ENCODE measurements at regions not wholly inside any gene's neighbourhood (a gene's known extent, or its start where the extent isn't known, plus 50 kb on each side); places are given as distances from the start of the nearest gene placed in this dataset.

DNA sequence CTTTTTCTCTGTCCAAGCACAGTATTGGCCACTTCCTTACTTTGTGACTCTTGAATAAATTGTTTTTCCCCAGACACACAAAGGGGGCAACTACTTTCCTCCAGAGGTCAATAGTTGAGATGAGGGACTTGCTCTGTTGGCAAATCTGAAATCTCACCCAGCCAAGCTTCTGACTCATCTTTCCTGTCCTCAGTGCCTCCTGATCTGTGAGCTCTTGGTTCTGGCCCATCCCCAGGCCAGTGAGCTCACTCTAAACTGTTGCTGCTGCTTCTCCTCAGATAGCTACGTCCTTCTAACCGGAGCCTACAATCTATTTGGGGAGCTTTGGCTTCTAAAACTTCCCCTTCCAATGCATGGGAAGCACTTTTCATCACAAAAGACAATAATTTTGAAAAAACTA is 50.0 kb upstream of the NMD3 start:
- ATAC-seq = peak; percentile 92
- TF ChIP-seq ARNTL (CRISPR knock-in tag; IDR thresholded peaks at IDR 0.05; ENCODE audit: borderline replicate concordance, low read depth) = no peak
- no peak for TF ChIP-seq ISL1 (CRISPR knock-in tag; IDR thresholded peaks at IDR 0.05)
- TF ChIP-seq, protein P1, sequence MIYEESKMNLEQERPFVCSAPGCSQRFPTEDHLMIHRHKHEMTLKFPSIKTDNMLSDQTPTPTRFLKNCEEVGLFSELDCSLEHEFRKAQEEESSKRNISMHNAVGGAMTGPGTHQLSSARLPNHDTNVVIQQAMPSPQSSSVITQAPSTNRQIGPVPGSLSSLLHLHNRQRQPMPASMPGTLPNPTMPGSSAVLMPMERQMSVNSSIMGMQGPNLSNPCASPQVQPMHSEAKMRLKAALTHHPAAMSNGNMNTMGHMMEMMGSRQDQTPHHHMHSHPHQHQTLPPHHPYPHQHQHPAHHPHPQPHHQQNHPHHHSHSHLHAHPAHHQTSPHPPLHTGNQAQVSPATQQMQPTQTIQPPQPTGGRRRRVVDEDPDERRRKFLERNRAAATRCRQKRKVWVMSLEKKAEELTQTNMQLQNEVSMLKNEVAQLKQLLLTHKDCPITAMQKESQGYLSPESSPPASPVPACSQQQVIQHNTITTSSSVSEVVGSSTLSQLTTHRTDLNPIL (CRISPR knock-in tag; IDR thresholded peaks at IDR 0.05; ENCODE audit: low read depth) = no peak
- TF ChIP-seq TOX (CRISPR knock-in tag; IDR thresholded peaks at IDR 0.05; ENCODE audit: borderline replicate concordance) = no peak
- TF ChIP-seq RARB (CRISPR knock-in tag; IDR thresholded peaks at IDR 0.05) = no peak
- TF ChIP-seq ZNF8 (CRISPR knock-in tag; IDR thresholded peaks at IDR 0.05) = no peak
- TF ChIP-seq PPARA (CRISPR knock-in tag; IDR thresholded peaks at IDR 0.05; ENCODE audit: borderline replicate concordance) = no peak
- TF ChIP-seq ZFP3 (CRISPR knock-in tag; IDR thresholded peaks at IDR 0.05) = no peak
- TF ChIP-seq OSR1 (CRISPR knock-in tag; IDR thresholded peaks at IDR 0.05) = no peak
- TF ChIP-seq TCF4 (CRISPR knock-in tag; IDR thresholded peaks at IDR 0.05; ENCODE audit: borderline replicate concordance) = no peak
- no peak for TF ChIP-seq SNAI2 (CRISPR knock-in tag; IDR thresholded peaks at IDR 0.05)

Measured in SK-N-SH treated with all-trans-retinoic acid at 6 μM for 48 hours (cell line).